Right renal pelvis (tissue), 4 donors: ENCODE measurements at regions not wholly inside any gene's neighbourhood (a gene's known extent, or its start where the extent isn't known, plus 50 kb on each side); places are given as distances from the start of the nearest gene placed in this dataset.
"Not testable (repeated sequence)": the region's sequence is repeated elsewhere in the genome, so short reads cannot be mapped to it uniquely, and the experiment has no call there.

ENCODE experiments used
- DNase-seq, 4 donors: peaks; one replicate each; pipeline ENCODE4 v3.0.0-alpha.2; 2013; ENCODE audit warnings: low read depth in 4 of 4, low spot score in 3 of 4, missing footprints in 1 of 4

DNA sequence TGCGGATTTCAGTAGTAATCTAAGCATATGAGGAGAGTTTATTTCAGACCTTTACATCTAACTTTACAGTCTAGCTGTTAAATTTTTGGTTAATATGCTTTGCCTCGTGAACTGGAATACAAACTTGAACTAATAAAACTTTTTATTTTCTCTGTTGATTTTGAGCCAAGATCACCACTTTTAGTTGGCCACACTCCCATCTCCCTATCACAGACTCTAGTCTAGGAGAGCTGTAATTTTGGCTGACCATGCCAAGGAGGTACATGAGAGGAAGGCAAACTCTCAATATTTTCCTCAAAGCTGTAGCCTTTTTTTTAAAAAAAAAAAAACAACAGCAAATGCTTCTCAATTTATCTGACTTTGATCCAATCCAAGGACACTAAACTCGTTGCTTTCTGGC lies 597.5 kb upstream of the PCDH7 start:
- no peak for DNase-seq

DNA sequence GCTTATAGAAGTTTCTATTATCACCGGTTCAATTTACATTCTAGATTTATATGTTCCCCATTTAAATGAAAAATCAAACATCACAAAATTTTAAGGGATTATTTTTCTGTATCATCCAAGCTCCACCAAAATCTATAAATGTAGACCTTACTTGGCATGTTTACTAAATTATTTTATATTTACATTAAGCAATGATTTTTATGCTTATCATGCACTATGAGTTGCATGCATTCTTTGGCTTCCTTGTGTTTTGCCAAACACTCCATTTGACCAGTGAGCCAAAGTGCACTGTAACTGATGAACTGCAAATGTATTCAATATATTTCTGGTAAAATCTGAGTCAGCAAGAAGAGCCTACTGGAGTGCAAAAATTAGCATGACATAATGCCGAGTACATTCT lies 595.5 kb upstream of the PCDH7 start:
- not testable (repeated sequence) for DNase-seq

GRCh38 chr4:30125868-30126267 lies 594.3 kb upstream of the PCDH7 start:
- no peak for DNase-seq

DNA sequence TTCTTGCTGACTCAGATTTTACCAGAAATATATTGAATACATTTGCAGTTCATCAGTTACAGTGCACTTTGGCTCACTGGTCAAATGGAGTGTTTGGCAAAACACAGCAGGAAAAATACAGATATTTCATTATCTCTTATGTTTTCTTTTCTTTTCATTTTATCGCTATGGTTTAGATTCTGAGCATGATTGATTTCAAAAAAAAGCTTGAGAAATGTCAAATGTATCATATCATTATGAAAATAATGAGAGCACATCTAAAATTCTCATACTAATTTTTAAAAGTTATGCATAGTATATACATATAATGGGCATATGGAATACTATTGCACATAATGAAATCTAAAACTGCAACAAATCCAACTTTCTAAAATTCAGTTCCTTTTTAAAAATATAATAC lies 593.8 kb upstream of the PCDH7 start:
- no peak for DNase-seq

- DNase-seq: not testable (repeated sequence)
Measured at GRCh38 chr4:30148828-30149227, 571.3 kb upstream of the PCDH7 start.

- DNase-seq: not testable (repeated sequence)
Measured at GRCh38 chr4:30149539-30149938, 570.6 kb upstream of the PCDH7 start.

DNA sequence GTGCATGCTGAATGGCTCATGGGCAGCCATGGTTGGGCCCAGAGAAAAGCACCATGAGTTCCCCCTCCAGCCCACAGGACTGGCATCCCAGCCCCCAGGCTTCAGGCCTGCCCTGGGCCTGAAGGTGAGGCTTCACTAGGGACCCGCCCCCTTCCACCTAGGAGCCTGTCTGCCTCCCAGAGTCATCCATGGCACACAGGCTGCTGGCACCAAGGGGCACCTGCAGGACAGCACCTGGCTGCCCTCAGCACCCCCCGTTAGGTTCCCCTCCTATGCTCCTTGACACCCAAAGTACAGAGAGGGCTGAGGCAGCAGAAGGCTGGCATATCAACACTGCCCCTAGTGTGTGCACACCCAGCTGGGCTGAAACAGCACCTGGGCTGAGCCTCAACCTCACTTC lies 566.7 kb upstream of the PCDH7 start:
- DNase-seq: no peak

GRCh38 chr4:30160140-30160539 lies 560.0 kb upstream of the PCDH7 start:
- no peak for DNase-seq

DNA sequence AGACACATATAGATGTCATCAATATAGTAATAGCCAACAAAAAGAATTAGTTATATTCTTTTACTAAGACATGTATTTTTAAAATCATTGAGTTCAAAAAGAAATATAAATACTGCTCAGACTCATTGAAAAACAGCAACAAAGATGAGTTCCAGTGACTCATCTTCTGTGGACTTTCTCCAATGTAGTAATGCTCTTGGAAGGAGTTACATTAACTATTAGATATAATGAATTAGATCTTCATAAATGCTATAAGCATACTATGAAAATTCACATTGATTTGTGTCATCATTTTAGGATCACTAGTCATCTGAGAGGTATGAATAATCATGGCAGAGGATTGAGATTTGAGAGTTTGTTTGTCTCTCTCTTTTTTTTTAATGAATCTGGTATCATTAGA lies 547.8 kb upstream of the PCDH7 start:
- no peak for DNase-seq

DNA sequence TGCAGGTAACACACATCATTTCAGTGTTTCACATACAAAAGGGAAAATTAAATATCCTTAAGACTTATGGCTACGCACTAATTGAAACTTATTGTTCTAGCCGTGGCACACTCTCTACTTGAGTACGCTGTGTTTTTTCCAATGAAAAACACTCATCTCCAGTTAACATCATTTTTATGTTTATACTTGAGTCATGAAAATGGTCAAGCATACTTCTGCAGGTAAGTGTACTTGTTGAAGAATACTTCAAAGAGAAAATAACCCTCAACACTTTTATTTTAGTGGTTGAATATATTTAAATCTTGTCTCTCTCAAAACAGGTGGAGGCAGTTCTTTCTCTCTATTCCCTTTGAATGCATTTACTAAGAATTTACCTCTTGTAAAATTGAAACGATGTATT lies 538.7 kb upstream of the PCDH7 start:
- no peak for DNase-seq

- DNase-seq: no peak
Measured at GRCh38 chr4:30181918-30182317, 538.3 kb upstream of the PCDH7 start.

GRCh38 chr4:30182786-30183185 lies 537.4 kb upstream of the PCDH7 start:
- no peak for DNase-seq

- no peak for DNase-seq
Measured at GRCh38 chr4:30191902-30192301, 528.3 kb upstream of the PCDH7 start.

GRCh38 chr4:30207389-30207788 lies 512.8 kb upstream of the PCDH7 start:
- no peak for DNase-seq

- DNase-seq: no peak
Measured at GRCh38 chr4:30208731-30209435, 511.3 kb upstream of the PCDH7 start.

DNA sequence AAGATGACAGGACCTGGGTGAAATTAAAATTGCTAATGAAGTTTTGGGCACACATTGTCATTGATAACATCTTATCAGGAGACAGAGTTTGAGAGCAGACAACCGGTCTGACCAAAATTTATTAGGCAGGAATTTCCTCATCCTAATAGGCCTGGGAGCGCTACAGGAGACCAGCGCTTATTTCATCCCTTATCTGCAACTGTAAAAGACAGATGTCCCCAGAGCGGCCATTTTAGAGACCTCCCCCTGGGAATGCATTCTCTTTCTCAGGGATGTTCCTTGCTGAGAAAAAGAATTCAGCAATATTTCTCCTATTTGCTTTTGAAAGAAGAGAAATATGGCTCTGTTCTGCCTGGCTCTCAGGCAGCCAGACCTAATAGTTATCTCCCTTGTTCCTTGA lies 504.2 kb upstream of the PCDH7 start:
- not testable (repeated sequence) for DNase-seq

GRCh38 chr4:30245140-30245539 lies 475.0 kb upstream of the PCDH7 start:
- no peak for DNase-seq

DNA sequence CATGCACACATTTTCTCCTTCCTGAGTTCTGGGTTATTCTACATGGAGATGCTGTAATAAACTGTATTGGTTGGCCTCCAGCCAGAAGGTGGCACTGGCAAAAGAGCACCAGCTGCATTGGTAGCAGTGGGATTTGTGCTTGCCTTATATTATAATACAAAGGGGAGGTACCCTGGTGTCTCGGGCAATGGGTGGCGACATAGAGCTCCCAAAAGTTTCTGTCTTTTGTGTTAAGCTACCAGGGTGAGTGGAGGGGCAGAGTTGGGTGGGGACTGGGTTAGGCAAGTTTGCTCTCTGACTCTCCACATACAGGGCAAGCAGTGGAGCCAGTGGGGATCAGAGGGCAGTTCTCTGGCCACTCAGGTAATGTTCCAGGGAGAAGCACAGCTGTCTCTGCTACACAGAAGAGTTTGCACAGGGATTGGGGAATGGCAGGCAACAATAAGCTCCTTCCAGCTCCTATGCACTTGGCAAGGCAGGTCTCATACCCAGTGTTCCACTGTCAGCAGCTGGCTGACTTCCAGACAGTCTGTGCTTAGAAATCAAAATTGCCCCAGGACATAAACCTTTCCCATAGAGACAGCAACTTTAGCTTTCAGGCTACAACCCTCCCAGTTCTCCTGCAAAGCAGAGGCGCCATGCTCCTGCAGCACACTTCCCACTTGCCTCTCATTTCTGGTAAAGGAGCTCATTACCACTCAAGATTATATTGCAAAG lies 463.9 kb upstream of the PCDH7 start:
- DNase-seq: no peak

DNA sequence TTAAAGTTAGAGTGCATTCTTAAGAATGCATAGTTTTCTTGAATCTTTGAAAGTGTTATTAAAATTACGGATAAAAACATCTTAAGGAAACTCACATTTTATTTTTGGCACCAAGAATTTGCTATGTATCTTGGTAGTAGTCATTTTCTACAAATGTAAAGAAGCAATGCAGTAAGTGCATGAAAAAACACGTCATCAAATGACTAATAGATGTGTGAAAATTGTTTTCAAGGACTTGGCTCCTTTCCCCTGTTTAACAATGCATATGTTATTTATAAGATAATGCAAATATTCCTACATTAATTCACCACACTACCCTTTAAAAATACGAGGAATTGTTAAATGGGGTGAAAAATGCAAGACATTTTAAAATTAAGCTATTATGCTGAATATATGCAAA lies 461.2 kb upstream of the PCDH7 start:
- no peak for DNase-seq

DNA sequence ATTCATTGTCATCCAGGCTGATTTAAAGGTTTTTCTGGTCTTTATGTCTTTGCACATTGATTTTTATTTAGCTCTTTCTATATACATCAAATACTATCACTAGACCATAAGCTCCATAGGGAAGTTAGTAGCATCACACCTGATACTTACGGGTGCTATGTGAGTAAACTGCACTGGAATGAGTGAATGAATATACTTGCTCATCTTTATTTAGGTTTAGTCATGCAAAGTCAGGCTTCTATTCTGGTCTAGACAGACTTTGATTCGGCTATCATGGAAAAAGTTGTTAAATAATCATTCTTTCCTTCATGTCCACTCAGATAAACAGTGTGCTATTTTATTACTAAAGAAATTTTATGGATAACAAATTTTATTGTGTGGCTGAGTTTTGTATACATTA lies 457.8 kb upstream of the PCDH7 start:
- DNase-seq: no peak

- DNase-seq: no peak
Measured at GRCh38 chr4:30264465-30264864, 455.7 kb upstream of the PCDH7 start.

GRCh38 chr4:30265716-30266115 lies 454.5 kb upstream of the PCDH7 start:
- DNase-seq: no peak
